ENCODE measurements at regions not wholly inside any gene's neighbourhood (a gene's known extent, or its start where the extent isn't known, plus 50 kb on each side); places are given as distances from the start of the nearest gene placed in this dataset.
"Not testable (repeated sequence)": the region's sequence is repeated elsewhere in the genome, so short reads cannot be mapped to it uniquely, and the experiment has no call there.

- Histone ChIP-seq H3K36me3 (ENCODE audit: low read length) (no peaks in the 10 kb centered on the region), H4K20me1 (ENCODE audit: low read depth, low read length) (no peaks in the 10 kb centered on the region), H3K27me3 (ENCODE audit: low read length) (no peaks in the 10 kb centered on the region), H2AFZ (ENCODE audit: low read depth, low read length, severe bottlenecking) (no peak overlapping the region), H3K9ac (ENCODE audit: low read length) (no peak overlapping the region), H3K9me2 (replicated peaks; ENCODE audit: insufficient read depth, low read length) (no peaks in the 10 kb centered on the region), H3K4me2 (ENCODE audit: low read depth, low read length, poor library complexity, severe bottlenecking) (no peak overlapping the region), H3K27ac (ENCODE audit: low read depth, low read length) (no peak overlapping the region), H3K9me3 (ENCODE audit: insufficient read depth, low read length) (no peaks in the 10 kb centered on the region), H3K4me3 (ENCODE audit: insufficient read depth, low read length, poor library complexity, severe bottlenecking) (no peak overlapping the region), H3F3A (ENCODE audit: insufficient read depth) (no peaks in the 10 kb centered on the region), H3K79me2 (ENCODE audit: insufficient read depth, low read length) (no peaks in the 10 kb centered on the region)
- no peak for TF ChIP-seq EZH2phosphoT487 (conservative IDR thresholded peaks at IDR 0.05; ENCODE audit: low read length)
Measured at GRCh38 chr4:66728280-66728679, 817.0 kb downstream of the CENPC start.

- not testable (repeated sequence) for H3K9me2 ChIP-seq (replicated peaks; ENCODE audit: insufficient read depth, low read length); H3K36me3 ChIP-seq (ENCODE audit: low read length); H3K4me3 ChIP-seq (ENCODE audit: insufficient read depth, low read length, poor library complexity, severe bottlenecking); H2AFZ ChIP-seq (ENCODE audit: low read depth, low read length, severe bottlenecking); H3K4me2 ChIP-seq (ENCODE audit: low read depth, low read length, poor library complexity, severe bottlenecking); H4K20me1 ChIP-seq (ENCODE audit: low read depth, low read length); H3K9me3 ChIP-seq (ENCODE audit: insufficient read depth, low read length); H3K27ac ChIP-seq (ENCODE audit: low read depth, low read length); H3K9ac ChIP-seq (ENCODE audit: low read length); H3F3A ChIP-seq (ENCODE audit: insufficient read depth); H3K79me2 ChIP-seq (ENCODE audit: insufficient read depth, low read length); H3K27me3 ChIP-seq (ENCODE audit: low read length)
Measured at GRCh38 chr4:66712301-66712921, 832.9 kb downstream of the CENPC start.

- Histone ChIP-seq H4K20me1 (ENCODE audit: low read depth, low read length) (no peaks in the 10 kb centered on the region), H3K4me2 (ENCODE audit: low read depth, low read length, poor library complexity, severe bottlenecking) (no peak overlapping the region), H3K79me2 (ENCODE audit: insufficient read depth, low read length) (no peaks in the 10 kb centered on the region), H3K9me3 (ENCODE audit: insufficient read depth, low read length) (no peaks in the 10 kb centered on the region), H3K9me2 (replicated peaks; ENCODE audit: insufficient read depth, low read length) (no peaks in the 10 kb centered on the region), H3K9ac (ENCODE audit: low read length) (no peak overlapping the region), H2AFZ (ENCODE audit: low read depth, low read length, severe bottlenecking) (no peak overlapping the region), H3K27ac (ENCODE audit: low read depth, low read length) (no peak overlapping the region), H3K4me3 (ENCODE audit: insufficient read depth, low read length, poor library complexity, severe bottlenecking) (no peak overlapping the region), H3K36me3 (ENCODE audit: low read length) (no peaks in the 10 kb centered on the region), H3K27me3 (ENCODE audit: low read length) (no peaks in the 10 kb centered on the region), H3F3A (ENCODE audit: insufficient read depth) (no peaks in the 10 kb centered on the region)
- TF ChIP-seq EZH2phosphoT487 (conservative IDR thresholded peaks at IDR 0.05; ENCODE audit: low read length), result no peak
- no peak for TF ChIP-seq CTCF (IDR thresholded peaks at IDR 0.05; ENCODE audit: insufficient read depth, low read length, poor library complexity, severe bottlenecking)
Measured at GRCh38 chr4:66704243-66704642, 841.1 kb downstream of the CENPC start.

GRCh38 chr4:66694739-66695138, 850.6 kb downstream of the CENPC start:
- Histone ChIP-seq H3K27ac (ENCODE audit: low read depth, low read length) (no peak overlapping the region), H3K9me3 (ENCODE audit: insufficient read depth, low read length) (no peaks in the 10 kb centered on the region), H3F3A (ENCODE audit: insufficient read depth) (no peaks in the 10 kb centered on the region), H3K36me3 (ENCODE audit: low read length) (no peaks in the 10 kb centered on the region), H3K9ac (ENCODE audit: low read length) (no peak overlapping the region), H2AFZ (ENCODE audit: low read depth, low read length, severe bottlenecking) (no peak overlapping the region), H3K27me3 (ENCODE audit: low read length) (no peaks in the 10 kb centered on the region), H3K4me2 (ENCODE audit: low read depth, low read length, poor library complexity, severe bottlenecking) (no peak overlapping the region), H3K4me3 (ENCODE audit: insufficient read depth, low read length, poor library complexity, severe bottlenecking) (no peak overlapping the region), H3K9me2 (replicated peaks; ENCODE audit: insufficient read depth, low read length) (no peaks in the 10 kb centered on the region), H3K79me2 (ENCODE audit: insufficient read depth, low read length) (no peaks in the 10 kb centered on the region), H4K20me1 (ENCODE audit: low read depth, low read length) (no peaks in the 10 kb centered on the region)
- TF ChIP-seq CTCF (IDR thresholded peaks at IDR 0.05; ENCODE audit: insufficient read depth, low read length, poor library complexity, severe bottlenecking), result no peak
- TF ChIP-seq EZH2phosphoT487 (conservative IDR thresholded peaks at IDR 0.05; ENCODE audit: low read length), result no peak

Data from SU-DHL-6 (cell line).